22Rv1 (cell line): ENCODE measurements at regions not wholly inside any gene's neighbourhood (a gene's known extent, or its start where the extent isn't known, plus 50 kb on each side); places are given as distances from the start of the nearest gene placed in this dataset.

Source experiments
- ZFX ChIP-seq: fragments of 450-650 bp; IDR thresholded peaks from 2 replicates; pipeline ENCODE4 v1.6.1; 2017; ENCODE audit warnings: antibody characterized with exemption, borderline replicate concordance
- TF ChIP-seq, protein P1 (sequence below): fragments of 450-650 bp; IDR thresholded peaks from 2 replicates; pipeline ENCODE4 v1.5.1; 2017; ENCODE audit warnings: mild to moderate bottlenecking

DNA sequence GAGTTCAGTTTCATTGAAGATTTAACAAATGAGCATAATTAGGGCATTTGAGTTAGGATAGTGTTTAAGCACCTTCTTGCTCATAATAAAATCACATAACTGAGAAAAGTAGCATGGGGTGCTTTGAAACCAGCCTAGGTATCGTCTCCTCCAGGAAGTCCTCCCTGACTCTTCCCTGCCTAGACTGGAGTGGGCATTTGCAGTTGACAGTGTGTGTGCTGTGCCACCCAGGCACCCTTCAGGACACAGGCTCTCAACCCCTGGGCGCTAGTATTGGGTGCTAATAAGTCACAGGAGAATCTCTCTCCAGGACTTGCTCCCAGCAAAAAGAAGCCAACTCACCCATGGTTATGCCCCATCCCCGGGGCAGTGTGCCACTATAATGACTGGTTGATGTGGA lies 584.1 kb downstream of the INSC start:
- TF ChIP-seq, protein P1, sequence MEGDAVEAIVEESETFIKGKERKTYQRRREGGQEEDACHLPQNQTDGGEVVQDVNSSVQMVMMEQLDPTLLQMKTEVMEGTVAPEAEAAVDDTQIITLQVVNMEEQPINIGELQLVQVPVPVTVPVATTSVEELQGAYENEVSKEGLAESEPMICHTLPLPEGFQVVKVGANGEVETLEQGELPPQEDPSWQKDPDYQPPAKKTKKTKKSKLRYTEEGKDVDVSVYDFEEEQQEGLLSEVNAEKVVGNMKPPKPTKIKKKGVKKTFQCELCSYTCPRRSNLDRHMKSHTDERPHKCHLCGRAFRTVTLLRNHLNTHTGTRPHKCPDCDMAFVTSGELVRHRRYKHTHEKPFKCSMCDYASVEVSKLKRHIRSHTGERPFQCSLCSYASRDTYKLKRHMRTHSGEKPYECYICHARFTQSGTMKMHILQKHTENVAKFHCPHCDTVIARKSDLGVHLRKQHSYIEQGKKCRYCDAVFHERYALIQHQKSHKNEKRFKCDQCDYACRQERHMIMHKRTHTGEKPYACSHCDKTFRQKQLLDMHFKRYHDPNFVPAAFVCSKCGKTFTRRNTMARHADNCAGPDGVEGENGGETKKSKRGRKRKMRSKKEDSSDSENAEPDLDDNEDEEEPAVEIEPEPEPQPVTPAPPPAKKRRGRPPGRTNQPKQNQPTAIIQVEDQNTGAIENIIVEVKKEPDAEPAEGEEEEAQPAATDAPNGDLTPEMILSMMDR = no peak
- no peak for TF ChIP-seq ZFX
